ENCODE measurements at regions not wholly inside any gene's neighbourhood (a gene's known extent, or its start where the extent isn't known, plus 50 kb on each side); places are given as distances from the start of the nearest gene placed in this dataset.

- TF ChIP-seq ZFX (IDR thresholded peaks at IDR 0.05) (no peak), CTCF (IDR thresholded peaks at IDR 0.05 in 2 of 3, conservative IDR thresholded peaks at IDR 0.05 in 1 of 3; ENCODE audit: borderline replicate concordance in 1 of 3, insufficient read depth in 1 of 3, low read depth in 2 of 3, low read length in 2 of 3) (no peak), SRF (IDR thresholded peaks at IDR 0.05; ENCODE audit: low read depth) (no peak), ATF3 (IDR thresholded peaks at IDR 0.05) (no peak), ZBTB33 (IDR thresholded peaks at IDR 0.05; ENCODE audit: extremely low read depth, insufficient replicate concordance, low read length) (no peak), EZH2 (IDR thresholded peaks at IDR 0.05) (no peak), POLR2AphosphoS5 (IDR thresholded peaks at IDR 0.05; ENCODE audit: low read depth, low read length) (no peak), RAD21 (IDR thresholded peaks at IDR 0.05; ENCODE audit: low read depth) (no peak), POLR2A (IDR thresholded peaks at IDR 0.05; ENCODE audit: borderline replicate concordance, extremely low read depth, insufficient read depth, insufficient read length) (no peak), JUND (IDR thresholded peaks at IDR 0.05) (no peak), YY1 (IDR thresholded peaks at IDR 0.05; ENCODE audit: extremely low read depth, insufficient replicate concordance, low read depth, low read length) (no peak), CEBPB (IDR thresholded peaks at IDR 0.05; ENCODE audit: low read depth) (no peak), SP1 (IDR thresholded peaks at IDR 0.05; ENCODE audit: low read depth) (no peak)
These were observed 798.3 kb upstream of the SLC35B3 start for GRCh38 chr6:9233686-9234085.
